ENCODE measurements at regions not wholly inside any gene's neighbourhood (a gene's known extent, or its start where the extent isn't known, plus 50 kb on each side); places are given as distances from the start of the nearest gene placed in this dataset.

DNA sequence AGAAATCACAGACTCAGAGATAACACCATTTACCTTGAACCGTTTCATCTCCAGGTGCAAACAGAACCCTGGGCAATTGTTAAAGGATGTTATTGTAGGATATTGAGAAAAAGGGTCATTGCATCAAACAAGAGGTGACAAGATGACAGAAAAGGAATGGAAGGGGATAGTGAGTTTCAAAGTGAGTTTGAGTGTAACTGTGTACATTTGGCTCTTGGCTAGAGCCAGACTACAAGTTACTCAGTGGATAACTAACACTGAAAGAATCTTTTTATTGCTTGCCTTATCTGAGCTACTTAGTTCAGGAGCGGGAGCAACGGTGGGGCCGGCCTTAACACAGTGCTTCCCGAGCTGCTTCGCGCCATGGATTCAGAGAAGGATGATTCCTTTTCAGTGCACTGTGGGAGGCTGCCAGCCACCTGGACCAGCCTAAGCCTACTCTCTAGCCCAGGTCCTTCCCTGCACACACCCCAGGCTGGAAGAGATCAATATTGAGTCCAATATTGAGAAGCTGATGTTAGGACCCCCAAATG, 193.4 kb downstream of the ATPSCKMT start:
- BruUV-seq (replicated peaks): no TSS peak
- dilution Hi-C loops (cut with HindIII; ENCODE audit: low sequenced_read_pairs, unreplicated experiment): no loop called here

More for the DNA sequence above, 193.4 kb downstream of the ATPSCKMT start:
- no peak overlapping the region for H3K14ac ChIP-seq (replicated peaks; ENCODE audit: low read depth, low read length)
- no peak overlapping the region for H2AFZ ChIP-seq (replicated peaks; ENCODE audit: low read length, poor library complexity)
- H3K4ac ChIP-seq (ENCODE audit: low read depth, low read length): no peak overlapping the region
- H3K9me3 ChIP-seq (ENCODE audit: control insufficient read depth, insufficient read depth, low read length): peaks cover 9% of the 10 kb centered on the region
- no peak for ATAC-seq (ENCODE audit: low read depth)
- no peak overlapping the region for H2BK15ac ChIP-seq (ENCODE audit: low read depth, low read length)
- H4K91ac ChIP-seq (ENCODE audit: insufficient read depth, low read depth, low read length): no peak overlapping the region
- no peaks in the 10 kb centered on the region for H3K4me1 ChIP-seq (ENCODE audit: control insufficient read depth, insufficient read depth, low read length)
- H3K23ac ChIP-seq (ENCODE audit: low read depth, low read length): no peak overlapping the region
- CTCF ChIA-PET: no interaction called here
- no peak overlapping the region for H4K5ac ChIP-seq (ENCODE audit: low read depth, low read length)
- no peaks in the 10 kb centered on the region for H3K79me1 ChIP-seq (ENCODE audit: low read depth in 1 of 2, low read length in 2 of 2)
- no peak overlapping the region for H2BK20ac ChIP-seq (ENCODE audit: low read depth, low read length)
- intact Hi-C loops (cut with micrococcal nuclease): no loop called here
- no peak overlapping the region for H3K27ac ChIP-seq (ENCODE audit: insufficient read depth, low read length)
- H3K4me3 ChIP-seq (ENCODE audit: insufficient read depth, low read depth, low read length): no peak overlapping the region
- H2BK120ac ChIP-seq (ENCODE audit: low read depth, low read length): no peak overlapping the region
- no peak overlapping the region for H2BK5ac ChIP-seq (ENCODE audit: low read depth, low read length, poor library complexity, severe bottlenecking)
- H4K8ac ChIP-seq (ENCODE audit: low read depth in 2 of 2, low read length in 2 of 2): no peak overlapping the region
- in situ Hi-C loops (cut with MboI; ENCODE audit: low sequenced_read_pairs): no loop called here
- no peaks in the 10 kb centered on the region for H4K20me1 ChIP-seq (ENCODE audit: insufficient read depth, low read length)
- no peak overlapping the region for H3K18ac ChIP-seq (ENCODE audit: low read depth, low read length)
- no peak for DNase-seq
- peaks cover 21% of the 10 kb centered on the region for H3K27me3 ChIP-seq (ENCODE audit: control insufficient read depth, insufficient read depth, low read length)
- H2AK9ac ChIP-seq (replicated peaks; ENCODE audit: low read depth, low read length, poor library complexity): no peak overlapping the region
- no peaks in the 10 kb centered on the region for H3K9me1 ChIP-seq (ENCODE audit: insufficient read depth, low read length)
- TF ChIP-seq MAFK (IDR thresholded peaks at IDR 0.05; ENCODE audit: low read depth, low read length) (no peak), RCOR1 (IDR thresholded peaks at IDR 0.05; ENCODE audit: insufficient replicate concordance, low read length) (no peak), NFE2L2 (IDR thresholded peaks at IDR 0.05; ENCODE audit: low read depth, low read length) (no peak), SMC3 (IDR thresholded peaks at IDR 0.05; ENCODE audit: low read depth, low read length) (no peak), POLR2A (IDR thresholded peaks at IDR 0.05; ENCODE audit: low read depth, low read length) (no peak), MXI1 (IDR thresholded peaks at IDR 0.05; ENCODE audit: borderline replicate concordance, low read depth, low read length) (no peak)
- TF ChIP-seq, protein P1, sequence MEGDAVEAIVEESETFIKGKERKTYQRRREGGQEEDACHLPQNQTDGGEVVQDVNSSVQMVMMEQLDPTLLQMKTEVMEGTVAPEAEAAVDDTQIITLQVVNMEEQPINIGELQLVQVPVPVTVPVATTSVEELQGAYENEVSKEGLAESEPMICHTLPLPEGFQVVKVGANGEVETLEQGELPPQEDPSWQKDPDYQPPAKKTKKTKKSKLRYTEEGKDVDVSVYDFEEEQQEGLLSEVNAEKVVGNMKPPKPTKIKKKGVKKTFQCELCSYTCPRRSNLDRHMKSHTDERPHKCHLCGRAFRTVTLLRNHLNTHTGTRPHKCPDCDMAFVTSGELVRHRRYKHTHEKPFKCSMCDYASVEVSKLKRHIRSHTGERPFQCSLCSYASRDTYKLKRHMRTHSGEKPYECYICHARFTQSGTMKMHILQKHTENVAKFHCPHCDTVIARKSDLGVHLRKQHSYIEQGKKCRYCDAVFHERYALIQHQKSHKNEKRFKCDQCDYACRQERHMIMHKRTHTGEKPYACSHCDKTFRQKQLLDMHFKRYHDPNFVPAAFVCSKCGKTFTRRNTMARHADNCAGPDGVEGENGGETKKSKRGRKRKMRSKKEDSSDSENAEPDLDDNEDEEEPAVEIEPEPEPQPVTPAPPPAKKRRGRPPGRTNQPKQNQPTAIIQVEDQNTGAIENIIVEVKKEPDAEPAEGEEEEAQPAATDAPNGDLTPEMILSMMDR (conservative IDR thresholded peaks at IDR 0.05; ENCODE audit: low read depth, low read length): no peak
- TF ChIP-seq, protein P2, sequence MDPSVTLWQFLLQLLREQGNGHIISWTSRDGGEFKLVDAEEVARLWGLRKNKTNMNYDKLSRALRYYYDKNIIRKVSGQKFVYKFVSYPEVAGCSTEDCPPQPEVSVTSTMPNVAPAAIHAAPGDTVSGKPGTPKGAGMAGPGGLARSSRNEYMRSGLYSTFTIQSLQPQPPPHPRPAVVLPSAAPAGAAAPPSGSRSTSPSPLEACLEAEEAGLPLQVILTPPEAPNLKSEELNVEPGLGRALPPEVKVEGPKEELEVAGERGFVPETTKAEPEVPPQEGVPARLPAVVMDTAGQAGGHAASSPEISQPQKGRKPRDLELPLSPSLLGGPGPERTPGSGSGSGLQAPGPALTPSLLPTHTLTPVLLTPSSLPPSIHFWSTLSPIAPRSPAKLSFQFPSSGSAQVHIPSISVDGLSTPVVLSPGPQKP (IDR thresholded peaks at IDR 0.05; ENCODE audit: borderline replicate concordance, low read depth, low read length): no peak
- no peaks in the 10 kb centered on the region for H3K36me3 ChIP-seq (ENCODE audit: control insufficient read depth, insufficient read depth, low read length)
- POLR2A ChIA-PET (ENCODE audit: unreplicated experiment): no interaction called here
- H3K4me2 ChIP-seq (ENCODE audit: low read depth, low read length): no peak overlapping the region
- no peak overlapping the region for H3K9ac ChIP-seq (ENCODE audit: low read depth, low read length)
- H3K56ac ChIP-seq (ENCODE audit: extremely low read depth, insufficient read depth, low read length): no peak overlapping the region
- no CpG with 5 or more reads among the region's 7 CpGs for WGBS, 2 experiments (ENCODE audit: extremely low coverage in 2 of 2, insufficient read length in 1 of 2)
- no peak overlapping the region for H2AK5ac ChIP-seq (ENCODE audit: low read depth, low read length)

All from IMR-90 (cell line).